ENCODE measurements at regions not wholly inside any gene's neighbourhood (a gene's known extent, or its start where the extent isn't known, plus 50 kb on each side); places are given as distances from the start of the nearest gene placed in this dataset.

GRCh38 chr16:79792076-79792475 is 191.5 kb upstream of the MAF start:
- TF ChIP-seq CTCF (IDR thresholded peaks at IDR 0.05) (no peak), POLR2A (IDR thresholded peaks at IDR 0.05) (no peak)
